HepG2 (cell line): ENCODE measurements at regions not wholly inside any gene's neighbourhood (a gene's known extent, or its start where the extent isn't known, plus 50 kb on each side); places are given as distances from the start of the nearest gene placed in this dataset.

ENCODE experiments used
- ATAC-seq: fragments of 200-7000 bp; cut with Tn5 transposase; 3 replicates; pipeline ENCODE4 v1.9.1; 2020; ENCODE audit warnings: mild to moderate bottlenecking, moderate library complexity
- BruUV-seq: library from RNA; stranded (reverse); fragments of 400-500 nt; replicated peaks from 2 replicates; lab custom pipeline; 2021; lab: Mats Ljungman, UMichigan
- CTCF ChIA-PET: fragments of 300-600 bp; formaldehyde crosslinking; extraction: SDS; loops from one replicate; lab custom pipeline; 2021; ENCODE audit warnings: low total read pairs, inconsistent platforms, low intra/inter-chr PET ratio; lab: Yijun Ruan, JAX
- POLR2A ChIA-PET: fragments of 350-600 bp; sonication (Branson Sonifier 250); formaldehyde crosslinking; loops from one replicate; lab custom pipeline; 2020; ENCODE audit warnings: antibody characterized with exemption, inconsistent platforms; lab: Yijun Ruan, JAX
- DNase-seq: peaks from one replicate; pipeline ENCODE4 v3.0.0-alpha.2; 2015; ENCODE audit warnings: low spot score
- FAIRE-seq: peaks from 3 replicates; lab custom pipeline; 2011; peaks lifted over from hg19 to GRCh38; lab: Jason Lieb, UNC
- H2AFZ ChIP-seq: one replicate; pipeline ENCODE4 v1.6.1; 2011; ENCODE audit warnings: low read length, inconsistent platforms
- H3K27ac ChIP-seq: fragments of 300-600 bp; 3 replicates; pipeline ENCODE4 v1.8.0; 2011; ENCODE audit warnings: mixed run types, mild to moderate bottlenecking, mixed read lengths, low read length, inconsistent platforms; ENCODE audit not compliant: insufficient read depth; ENCODE audit errors: extremely low read length
- H3K27me3 ChIP-seq, 2 experiments: fragments of 200-600 bp in 1 of 2; 2 replicates in 1 of 2; 3 replicates in 1 of 2; pipeline versions ENCODE4 v1.6.0 to v1.8.0; 2011; ENCODE audit warnings: low read length in 2 of 2, mild to moderate bottlenecking in 2 of 2, moderate library complexity in 2 of 2, inconsistent platforms in 1 of 2; ENCODE audit not compliant: insufficient read depth in 2 of 2, control insufficient read depth in 1 of 2
- H3K36me3 ChIP-seq, 2 experiments: fragments of 200-600 bp in 1 of 2; replicated peaks in 1 of 2; 2 replicates in 1 of 2; 3 replicates in 1 of 2; pipeline versions ENCODE4 v1.5.1 to v1.8.0; 2011; ENCODE audit warnings: low read length in 2 of 2, inconsistent platforms in 1 of 2; ENCODE audit not compliant: insufficient read depth in 2 of 2, control insufficient read depth in 1 of 2
- H3K4me1 ChIP-seq: 2 replicates; pipeline ENCODE4 v1.5.1; 2012; ENCODE audit warnings: low read length, inconsistent platforms; ENCODE audit not compliant: insufficient read depth
- H3K4me2 ChIP-seq: 2 replicates; pipeline ENCODE4 v1.6.0; 2011; ENCODE audit warnings: low read depth, low read length, inconsistent platforms
- H3K4me3 ChIP-seq, 3 experiments: fragments of 200-600 bp in 1 of 3; sonication (generic), shearing (Covaris generic) in 1 of 3; replicated peaks in 1 of 3; 2 replicates each; pipeline ENCODE4 v1.5.1; 2011 to 2016; ENCODE audit warnings: low read length in 3 of 3, inconsistent platforms in 2 of 3, low read depth in 2 of 3, mild to moderate bottlenecking in 2 of 3, control low read depth in 1 of 3, mixed read lengths in 1 of 3; ENCODE audit not compliant: insufficient read depth in 1 of 3
- H3K79me2 ChIP-seq: one replicate; pipeline ENCODE4 v1.6.1; 2011; ENCODE audit warnings: low read length, inconsistent platforms; ENCODE audit not compliant: insufficient read depth
- H3K9ac ChIP-seq: 2 replicates; pipeline ENCODE4 v1.6.0; 2011; ENCODE audit warnings: mild to moderate bottlenecking, low read depth, low read length, inconsistent platforms; ENCODE audit not compliant: insufficient read depth
- H3K9me3 ChIP-seq: 2 replicates; pipeline ENCODE4 v1.5.1; 2012; ENCODE audit warnings: mild to moderate bottlenecking, low read length
- H4K20me1 ChIP-seq: 2 replicates; pipeline ENCODE4 v1.6.0; 2011; ENCODE audit warnings: inconsistent platforms, mild to moderate bottlenecking, low read length, moderate library complexity; ENCODE audit not compliant: insufficient read depth
- CREM ChIP-seq, 2 experiments: sonication (generic) in 1 of 2; formaldehyde crosslinking in 1 of 2; IDR thresholded peaks; 2 replicates each; pipeline versions ENCODE4 v1.4.0 to v1.6.1; 2016 to 2020; ENCODE audit warnings: antibody characterized with exemption in 1 of 2, mild to moderate bottlenecking in 1 of 2, missing genetic modification reagents in 1 of 2
- HOXA5 ChIP-seq: sonication (generic); formaldehyde crosslinking; IDR thresholded peaks from 2 replicates; pipeline ENCODE4 v1.4.0; 2020; ENCODE audit warnings: missing genetic modification reagents
- KDM3A ChIP-seq: IDR thresholded peaks from 2 replicates; pipeline ENCODE4 v1.6.1; 2018; ENCODE audit warnings: low read depth, missing compliant biosample characterization
- NCOR1 ChIP-seq: fragments of 200-600 bp; sonication (generic); IDR thresholded peaks from 2 replicates; pipeline ENCODE4 v1.7.0; 2017; ENCODE audit warnings: antibody characterized with exemption, low read length, borderline replicate concordance
- NR2F6 ChIP-seq, 2 experiments: IDR thresholded peaks; 2 replicates each; pipeline ENCODE4 v1.6.1; 2016; ENCODE audit warnings: antibody characterized with exemption in 1 of 2, mild to moderate bottlenecking in 1 of 2
- RFX5 ChIP-seq: IDR thresholded peaks from 2 replicates; pipeline ENCODE4 v1.6.1; 2011; ENCODE audit warnings: low read depth, low read length, improper control_type of control experiment
- SKI ChIP-seq: fragments of 450-650 bp; IDR thresholded peaks from one replicate; pipeline ENCODE4 v1.6.1; 2018; ENCODE audit warnings: mild to moderate bottlenecking; ENCODE audit not compliant: partially characterized antibody
- SOX5 ChIP-seq: IDR thresholded peaks from 2 replicates; pipeline ENCODE4 v1.6.1; 2016; ENCODE audit warnings: borderline replicate concordance
- ZNF264 ChIP-seq: sonication (generic); formaldehyde crosslinking; IDR thresholded peaks from 2 replicates; pipeline ENCODE4 v1.4.0; 2020; ENCODE audit warnings: missing genetic modification reagents
- ZNF354B ChIP-seq: sonication (generic); formaldehyde crosslinking; IDR thresholded peaks from 2 replicates; pipeline ENCODE4 v1.8.0; 2022; ENCODE audit warnings: mild to moderate bottlenecking, missing genetic modification reagents
- WGBS: methylation state at CpG from one replicate; pipeline ENCODE4 v1.1.6; 2017; ENCODE audit warnings: low lambda C conversion rate; 5-methylcytosine and 5-hydroxymethylcytosine counted together
- in situ Hi-C: cut with HindIII; loops from 2 replicates; pipeline ENCODE4 v1.10.0; 2017; ENCODE audit warnings: low pct_unique_long_range_greater_than_20kb; ENCODE audit not compliant: extremely low pct_ligation_motif_present
- intact Hi-C: fragments of 100-400 bp; cut with micrococcal nuclease; formaldehyde crosslinking; loops from one replicate; pipeline ENCODE4 v1.10.0; 2022; ENCODE audit not compliant: unreplicated experiment
- TF ChIP-seq, protein P1 (sequence below): sonication (generic); formaldehyde crosslinking; IDR thresholded peaks from 2 replicates; pipeline ENCODE4 v1.5.0; 2020; ENCODE audit warnings: missing genetic modification reagents
- TF ChIP-seq, protein P2 (sequence below): sonication (generic); formaldehyde crosslinking; IDR thresholded peaks from 2 replicates; pipeline ENCODE4 v1.4.0; 2020; ENCODE audit warnings: mild to moderate bottlenecking, missing genetic modification reagents
- TF ChIP-seq, protein P3 (sequence below): sonication (generic); formaldehyde crosslinking; IDR thresholded peaks from 2 replicates; pipeline ENCODE4 v1.8.0; 2022; ENCODE audit warnings: mild to moderate bottlenecking, missing genetic modification reagents, borderline replicate concordance
- TF ChIP-seq, protein P4 (sequence below): sonication (generic); formaldehyde crosslinking; IDR thresholded peaks from 2 replicates; pipeline ENCODE4 v1.5.0; 2020; ENCODE audit warnings: mild to moderate bottlenecking, missing genetic modification reagents, moderate library complexity
- TF ChIP-seq, protein P5 (sequence below): sonication (generic); formaldehyde crosslinking; IDR thresholded peaks from 2 replicates; pipeline ENCODE4 v1.4.0; 2020; ENCODE audit warnings: missing genetic modification reagents
- TF ChIP-seq, protein P6 (sequence below): sonication (generic); formaldehyde crosslinking; IDR thresholded peaks from 2 replicates; pipeline ENCODE4 v1.5.0; 2020; ENCODE audit warnings: mild to moderate bottlenecking, missing genetic modification reagents

DNA sequence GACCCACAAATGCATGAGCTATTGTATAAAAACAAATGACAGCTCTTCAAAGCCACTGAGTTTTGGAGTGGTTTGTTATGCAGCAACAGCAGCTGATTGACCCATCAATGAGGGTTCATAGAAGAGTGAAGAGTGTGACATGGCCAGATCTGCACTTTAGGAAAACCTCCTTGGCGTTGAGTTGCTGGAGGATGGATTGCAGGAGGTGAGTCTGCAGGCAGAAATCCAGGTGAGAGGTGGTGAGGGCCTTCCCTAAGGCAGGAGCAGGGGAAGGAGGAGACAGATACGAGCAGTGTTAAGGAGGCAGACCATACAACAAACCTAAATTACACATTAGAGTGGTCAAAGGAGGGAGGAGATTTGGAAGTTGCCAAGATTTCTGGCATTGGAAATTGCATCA, 169.3 kb upstream of the CSF3R start:
- ChIA-PET POLR2A (no interaction called here), CTCF (no interaction called here)
- H3K9ac ChIP-seq: no peak overlapping the region
- in situ Hi-C loops (no loop called here), intact Hi-C loops (no loop called here)
- TF ChIP-seq HOXA5 (CRISPR knock-in tag) (no peak), SKI (no peak), SOX5 (CRISPR knock-in tag) (no peak), ZNF354B (no peak), ZNF264 (CRISPR knock-in tag) (no peak), NCOR1 (no peak), NR2F6 (IDR thresholded peaks at IDR 0.05) (no peak), NR2F6 (CRISPR knock-in tag; IDR thresholded peaks at IDR 0.05) (no peak), RFX5 (no peak), KDM3A (CRISPR knock-in tag) (no peak), CREM (IDR thresholded peaks at IDR 0.05) (no peak), CREM (CRISPR knock-in tag; IDR thresholded peaks at IDR 0.05) (no peak)
- TF ChIP-seq, protein P1, sequence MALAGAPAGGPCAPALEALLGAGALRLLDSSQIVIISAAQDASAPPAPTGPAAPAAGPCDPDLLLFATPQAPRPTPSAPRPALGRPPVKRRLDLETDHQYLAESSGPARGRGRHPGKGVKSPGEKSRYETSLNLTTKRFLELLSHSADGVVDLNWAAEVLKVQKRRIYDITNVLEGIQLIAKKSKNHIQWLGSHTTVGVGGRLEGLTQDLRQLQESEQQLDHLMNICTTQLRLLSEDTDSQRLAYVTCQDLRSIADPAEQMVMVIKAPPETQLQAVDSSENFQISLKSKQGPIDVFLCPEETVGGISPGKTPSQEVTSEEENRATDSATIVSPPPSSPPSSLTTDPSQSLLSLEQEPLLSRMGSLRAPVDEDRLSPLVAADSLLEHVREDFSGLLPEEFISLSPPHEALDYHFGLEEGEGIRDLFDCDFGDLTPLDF: no peak
- TF ChIP-seq, protein P2, sequence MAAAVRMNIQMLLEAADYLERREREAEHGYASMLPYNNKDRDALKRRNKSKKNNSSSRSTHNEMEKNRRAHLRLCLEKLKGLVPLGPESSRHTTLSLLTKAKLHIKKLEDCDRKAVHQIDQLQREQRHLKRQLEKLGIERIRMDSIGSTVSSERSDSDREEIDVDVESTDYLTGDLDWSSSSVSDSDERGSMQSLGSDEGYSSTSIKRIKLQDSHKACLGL: no peak
- TF ChIP-seq, protein P3, sequence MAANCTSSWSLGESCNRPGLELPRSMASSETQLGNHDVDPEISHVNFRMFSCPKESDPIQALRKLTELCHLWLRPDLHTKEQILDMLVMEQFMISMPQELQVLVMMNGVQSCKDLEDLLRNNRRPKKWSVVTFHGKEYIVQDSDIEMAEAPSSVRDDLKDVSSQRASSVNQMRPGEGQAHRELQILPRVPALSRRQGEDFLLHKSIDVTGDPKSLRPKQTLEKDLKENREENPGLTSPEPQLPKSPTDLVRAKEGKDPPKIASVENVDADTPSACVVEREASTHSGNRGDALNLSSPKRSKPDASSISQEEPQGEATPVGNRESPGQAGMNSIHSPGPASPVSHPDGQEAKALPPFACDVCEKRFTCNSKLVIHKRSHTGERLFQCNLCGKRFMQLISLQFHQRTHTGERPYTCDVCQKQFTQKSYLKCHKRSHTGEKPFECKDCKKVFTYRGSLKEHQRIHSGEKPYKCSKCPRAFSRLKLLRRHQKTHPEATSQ (CRISPR knock-in tag): no peak
- TF ChIP-seq, protein P4, sequence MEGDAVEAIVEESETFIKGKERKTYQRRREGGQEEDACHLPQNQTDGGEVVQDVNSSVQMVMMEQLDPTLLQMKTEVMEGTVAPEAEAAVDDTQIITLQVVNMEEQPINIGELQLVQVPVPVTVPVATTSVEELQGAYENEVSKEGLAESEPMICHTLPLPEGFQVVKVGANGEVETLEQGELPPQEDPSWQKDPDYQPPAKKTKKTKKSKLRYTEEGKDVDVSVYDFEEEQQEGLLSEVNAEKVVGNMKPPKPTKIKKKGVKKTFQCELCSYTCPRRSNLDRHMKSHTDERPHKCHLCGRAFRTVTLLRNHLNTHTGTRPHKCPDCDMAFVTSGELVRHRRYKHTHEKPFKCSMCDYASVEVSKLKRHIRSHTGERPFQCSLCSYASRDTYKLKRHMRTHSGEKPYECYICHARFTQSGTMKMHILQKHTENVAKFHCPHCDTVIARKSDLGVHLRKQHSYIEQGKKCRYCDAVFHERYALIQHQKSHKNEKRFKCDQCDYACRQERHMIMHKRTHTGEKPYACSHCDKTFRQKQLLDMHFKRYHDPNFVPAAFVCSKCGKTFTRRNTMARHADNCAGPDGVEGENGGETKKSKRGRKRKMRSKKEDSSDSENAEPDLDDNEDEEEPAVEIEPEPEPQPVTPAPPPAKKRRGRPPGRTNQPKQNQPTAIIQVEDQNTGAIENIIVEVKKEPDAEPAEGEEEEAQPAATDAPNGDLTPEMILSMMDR (CRISPR knock-in tag): no peak
- TF ChIP-seq, protein P5, sequence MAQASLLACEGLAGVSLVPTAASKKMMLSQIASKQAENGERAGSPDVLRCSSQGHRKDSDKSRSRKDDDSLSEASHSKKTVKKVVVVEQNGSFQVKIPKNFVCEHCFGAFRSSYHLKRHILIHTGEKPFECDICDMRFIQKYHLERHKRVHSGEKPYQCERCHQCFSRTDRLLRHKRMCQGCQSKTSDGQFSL: no peak
- TF ChIP-seq, protein P6, sequence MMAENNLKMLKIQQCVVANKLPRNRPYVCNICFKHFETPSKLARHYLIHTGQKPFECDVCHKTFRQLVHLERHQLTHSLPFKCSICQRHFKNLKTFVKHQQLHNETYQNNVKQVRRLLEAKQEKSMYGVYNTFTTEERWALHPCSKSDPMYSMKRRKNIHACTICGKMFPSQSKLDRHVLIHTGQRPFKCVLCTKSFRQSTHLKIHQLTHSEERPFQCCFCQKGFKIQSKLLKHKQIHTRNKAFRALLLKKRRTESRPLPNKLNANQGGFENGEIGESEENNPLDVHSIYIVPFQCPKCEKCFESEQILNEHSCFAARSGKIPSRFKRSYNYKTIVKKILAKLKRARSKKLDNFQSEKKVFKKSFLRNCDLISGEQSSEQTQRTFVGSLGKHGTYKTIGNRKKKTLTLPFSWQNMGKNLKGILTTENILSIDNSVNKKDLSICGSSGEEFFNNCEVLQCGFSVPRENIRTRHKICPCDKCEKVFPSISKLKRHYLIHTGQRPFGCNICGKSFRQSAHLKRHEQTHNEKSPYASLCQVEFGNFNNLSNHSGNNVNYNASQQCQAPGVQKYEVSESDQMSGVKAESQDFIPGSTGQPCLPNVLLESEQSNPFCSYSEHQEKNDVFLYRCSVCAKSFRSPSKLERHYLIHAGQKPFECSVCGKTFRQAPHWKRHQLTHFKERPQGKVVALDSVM (CRISPR knock-in tag): no peak
- H3K4me1 ChIP-seq: no peaks in the 10 kb centered on the region
- ATAC-seq: no peak
- H3K4me3 ChIP-seq: no peak overlapping the region
- H2AFZ ChIP-seq: no peak overlapping the region
- no peaks in the 10 kb centered on the region for H3K9me3 ChIP-seq
- no peaks in the 10 kb centered on the region for H3K36me3 ChIP-seq
- no peaks in the 10 kb centered on the region for H4K20me1 ChIP-seq
- H3K27ac ChIP-seq: no peak overlapping the region
- FAIRE-seq: no peak
- BruUV-seq: no TSS peak
- WGBS: 2% methylated on average over 2 of the region's 2 CpGs
- DNase-seq: no peak
- H3K27me3 ChIP-seq: peaks cover 4 to 25% of the 10 kb centered on the region in 2 experiments; a peak in 3 of 5 replicates
- H3K4me2 ChIP-seq: no peak overlapping the region
- H3K79me2 ChIP-seq: no peaks in the 10 kb centered on the region
